Keratinocyte (primary cell): ENCODE measurements at regions not wholly inside any gene's neighbourhood (a gene's known extent, or its start where the extent isn't known, plus 50 kb on each side); places are given as distances from the start of the nearest gene placed in this dataset.

Source experiments
- DNase-seq: peaks from one replicate; pipeline ENCODE4 v3.0.0-alpha.2; 2011; ENCODE audit warnings: low read depth, missing footprints, low spot score
- FAIRE-seq: peaks from 2 replicates; lab custom pipeline; 2011; peaks lifted over from hg19 to GRCh38; lab: Jason Lieb, UNC
- H2AFZ ChIP-seq: 2 replicates; pipeline ENCODE4 v1.6.0; 2012; ENCODE audit warnings: low read length, control low read depth, inconsistent platforms; ENCODE audit not compliant: control insufficient read depth
- H3K27ac ChIP-seq: 2 replicates; pipeline ENCODE4 v1.5.1; 2011; ENCODE audit warnings: low read length; ENCODE audit not compliant: control insufficient read depth, insufficient read depth
- H3K27me3 ChIP-seq: 3 replicates; pipeline ENCODE4 v1.6.0; 2011; ENCODE audit warnings: low read length; ENCODE audit not compliant: control insufficient read depth, insufficient read depth; ENCODE audit errors: extremely low read depth
- H3K36me3 ChIP-seq, 2 experiments: 2 replicates in 1 of 2; 3 replicates in 1 of 2; pipeline ENCODE4 v1.5.1; 2011; ENCODE audit warnings: low read length in 2 of 2, mild to moderate bottlenecking in 1 of 2; ENCODE audit not compliant: control insufficient read depth in 2 of 2, insufficient read depth in 2 of 2; ENCODE audit errors: extremely low read depth in 1 of 2
- H3K4me1 ChIP-seq: 3 replicates; pipeline ENCODE4 v1.5.1; 2011; ENCODE audit warnings: low read length; ENCODE audit not compliant: control insufficient read depth, insufficient read depth; ENCODE audit errors: extremely low read depth
- H3K4me2 ChIP-seq: 3 replicates; pipeline ENCODE4 v1.6.0; 2011; ENCODE audit warnings: low read depth, low read length; ENCODE audit not compliant: control insufficient read depth, insufficient read depth; ENCODE audit errors: extremely low read depth
- H3K4me3 ChIP-seq, 3 experiments: fragments of 200-600 bp in 1 of 3; sonication (generic) in 1 of 3; 2 replicates in 2 of 3; 3 replicates in 1 of 3; pipeline ENCODE4 v1.5.1; 2011 to 2016; ENCODE audit warnings: low read length in 3 of 3, mild to moderate bottlenecking in 3 of 3, control low read depth in 2 of 3, inconsistent platforms in 1 of 3, low read depth in 1 of 3, mixed read lengths in 1 of 3, mixed run types in 1 of 3, moderate library complexity in 1 of 3; ENCODE audit not compliant: control insufficient read depth in 2 of 3, insufficient read depth in 2 of 3; ENCODE audit errors: extremely low read depth in 1 of 3
- H3K79me2 ChIP-seq: 2 replicates; pipeline ENCODE4 v1.6.0; 2012; ENCODE audit warnings: low read length; ENCODE audit not compliant: control insufficient read depth, insufficient read depth
- H3K9ac ChIP-seq: 3 replicates; pipeline ENCODE4 v1.6.0; 2011; ENCODE audit warnings: low read length; ENCODE audit not compliant: control insufficient read depth, insufficient read depth; ENCODE audit errors: extremely low read depth
- H3K9me1 ChIP-seq: 3 replicates; pipeline ENCODE4 v1.6.0; 2011; ENCODE audit warnings: low read length; ENCODE audit not compliant: control insufficient read depth, insufficient read depth; ENCODE audit errors: extremely low read depth
- H3K9me3 ChIP-seq: 2 replicates; pipeline ENCODE4 v1.5.1; 2012; ENCODE audit warnings: low read depth, low read length; ENCODE audit not compliant: control insufficient read depth
- H4K20me1 ChIP-seq: 3 replicates; pipeline ENCODE4 v1.6.0; 2011; ENCODE audit warnings: low read length; ENCODE audit not compliant: control insufficient read depth, insufficient read depth; ENCODE audit errors: extremely low read depth
- EZH2 ChIP-seq: IDR thresholded peaks from one replicate; pipeline ENCODE4 v1.6.1; 2012; ENCODE audit warnings: inconsistent platforms, mild to moderate bottlenecking, low read length, moderate library complexity
- dilution Hi-C: fragments of 300-500 bp; cut with MboI; formaldehyde crosslinking; loops from one replicate; pipeline ENCODE4 v1.7.0; 2020; ENCODE audit warnings: low sequenced_read_pairs; ENCODE audit not compliant: extremely low pct_ligation_motif_present
- TF ChIP-seq, protein P1 (sequence below), 3 experiments: IDR thresholded peaks in 1 of 3; conservative IDR thresholded peaks in 1 of 3; optimal IDR thresholded peaks in 1 of 3; 2 replicates in 2 of 3; 3 replicates in 1 of 3; pipeline versions ENCODE3 to v1.5.1; 2011; ENCODE audit warnings: low read length in 3 of 3, mild to moderate bottlenecking in 3 of 3, moderate library complexity in 2 of 3, control low read depth in 1 of 3, inconsistent platforms in 1 of 3; ENCODE audit not compliant: insufficient read depth in 2 of 3; ENCODE audit errors: extremely low read depth in 1 of 3

DNA sequence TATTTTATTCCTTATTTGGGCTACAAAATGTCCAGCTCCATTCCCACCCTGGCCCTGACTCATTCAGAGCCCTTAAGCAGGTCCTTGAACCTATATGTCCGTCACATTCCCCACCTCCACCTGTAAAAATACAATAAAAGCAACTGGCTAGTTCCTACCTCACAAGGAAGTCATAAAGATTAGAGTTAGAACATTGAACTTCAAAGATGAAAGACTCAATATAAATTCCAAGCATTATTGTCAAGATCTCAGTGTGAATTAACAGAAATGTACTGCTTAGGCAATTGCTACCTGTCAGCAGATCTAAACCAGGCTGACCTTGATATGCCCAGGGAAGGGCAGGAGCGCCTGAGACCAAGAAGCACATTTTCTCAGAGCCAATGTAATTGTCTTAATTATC, 221.8 kb downstream of the ENC1 start:
- no peaks in the 10 kb centered on the region for H3K27me3 ChIP-seq
- H3K36me3 ChIP-seq = no peaks in the 10 kb centered on the region
- H3K4me2 ChIP-seq = no peak overlapping the region
- H3K4me1 ChIP-seq = no peaks in the 10 kb centered on the region
- no peak overlapping the region for H2AFZ ChIP-seq
- H4K20me1 ChIP-seq = no peaks in the 10 kb centered on the region
- DNase-seq (no peak), FAIRE-seq (no peak)
- dilution Hi-C loops = no loop called here
- no peak for TF ChIP-seq EZH2
- TF ChIP-seq, protein P1, sequence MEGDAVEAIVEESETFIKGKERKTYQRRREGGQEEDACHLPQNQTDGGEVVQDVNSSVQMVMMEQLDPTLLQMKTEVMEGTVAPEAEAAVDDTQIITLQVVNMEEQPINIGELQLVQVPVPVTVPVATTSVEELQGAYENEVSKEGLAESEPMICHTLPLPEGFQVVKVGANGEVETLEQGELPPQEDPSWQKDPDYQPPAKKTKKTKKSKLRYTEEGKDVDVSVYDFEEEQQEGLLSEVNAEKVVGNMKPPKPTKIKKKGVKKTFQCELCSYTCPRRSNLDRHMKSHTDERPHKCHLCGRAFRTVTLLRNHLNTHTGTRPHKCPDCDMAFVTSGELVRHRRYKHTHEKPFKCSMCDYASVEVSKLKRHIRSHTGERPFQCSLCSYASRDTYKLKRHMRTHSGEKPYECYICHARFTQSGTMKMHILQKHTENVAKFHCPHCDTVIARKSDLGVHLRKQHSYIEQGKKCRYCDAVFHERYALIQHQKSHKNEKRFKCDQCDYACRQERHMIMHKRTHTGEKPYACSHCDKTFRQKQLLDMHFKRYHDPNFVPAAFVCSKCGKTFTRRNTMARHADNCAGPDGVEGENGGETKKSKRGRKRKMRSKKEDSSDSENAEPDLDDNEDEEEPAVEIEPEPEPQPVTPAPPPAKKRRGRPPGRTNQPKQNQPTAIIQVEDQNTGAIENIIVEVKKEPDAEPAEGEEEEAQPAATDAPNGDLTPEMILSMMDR (optimal IDR thresholded peaks at IDR 0.05 in 1 of 3, IDR thresholded peaks at IDR 0.05 in 1 of 3, conservative IDR thresholded peaks at IDR 0.05 in 1 of 3; ENCODE audit: extremely low read depth in 1 of 3, insufficient read depth in 2 of 3, low read length in 3 of 3) = no peak
- H3K9ac ChIP-seq = no peak overlapping the region
- H3K9me3 ChIP-seq = no peaks in the 10 kb centered on the region
- H3K4me3 ChIP-seq = no peak overlapping the region
- H3K9me1 ChIP-seq = no peaks in the 10 kb centered on the region
- H3K27ac ChIP-seq = no peak overlapping the region
- H3K79me2 ChIP-seq = no peaks in the 10 kb centered on the region

GRCh38 chr5:74418261-74418660, 222.3 kb downstream of the ENC1 start:
- Histone ChIP-seq H3K79me2 (no peaks in the 10 kb centered on the region), H3K4me3 (no peak overlapping the region), H3K4me2 (no peak overlapping the region), H3K9me3 (no peaks in the 10 kb centered on the region), H4K20me1 (no peaks in the 10 kb centered on the region), H3K27ac (no peak overlapping the region), H3K4me1 (no peaks in the 10 kb centered on the region), H3K36me3 (no peaks in the 10 kb centered on the region), H3K9me1 (no peaks in the 10 kb centered on the region), H2AFZ (no peak overlapping the region), H3K9ac (no peak overlapping the region), H3K27me3 (no peaks in the 10 kb centered on the region)
- TF ChIP-seq, protein P1 (optimal IDR thresholded peaks at IDR 0.05 in 1 of 3, IDR thresholded peaks at IDR 0.05 in 1 of 3, conservative IDR thresholded peaks at IDR 0.05 in 1 of 3; ENCODE audit: extremely low read depth in 1 of 3, insufficient read depth in 2 of 3, low read length in 3 of 3) = no peak
- no peak for TF ChIP-seq EZH2
- FAIRE-seq (no peak), DNase-seq (no peak)
- dilution Hi-C loops = no loop called here
